ENCODE measurements at regions not wholly inside any gene's neighbourhood (a gene's known extent, or its start where the extent isn't known, plus 50 kb on each side); places are given as distances from the start of the nearest gene placed in this dataset.

DNA sequence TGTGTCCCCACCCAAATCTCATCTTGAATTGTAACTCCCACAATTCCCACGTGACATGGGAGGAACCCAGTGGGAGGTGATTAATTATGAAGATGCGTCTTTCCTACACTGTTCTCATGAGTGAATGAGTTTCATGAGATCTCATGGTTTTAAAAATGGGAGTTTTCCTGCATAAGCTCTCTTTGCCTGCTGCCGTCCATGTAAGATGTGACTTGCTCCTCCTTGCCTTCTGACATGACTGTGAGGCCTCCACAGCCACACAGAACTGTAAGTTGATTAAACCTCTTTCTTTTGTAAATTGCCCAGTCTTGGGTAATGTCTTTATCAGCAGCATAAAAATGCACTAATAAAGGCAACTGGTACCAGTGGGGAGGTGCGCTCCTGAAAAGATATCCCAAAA lies 67.7 kb upstream of the DRGX start:
- no peak for DNase-seq

DNA sequence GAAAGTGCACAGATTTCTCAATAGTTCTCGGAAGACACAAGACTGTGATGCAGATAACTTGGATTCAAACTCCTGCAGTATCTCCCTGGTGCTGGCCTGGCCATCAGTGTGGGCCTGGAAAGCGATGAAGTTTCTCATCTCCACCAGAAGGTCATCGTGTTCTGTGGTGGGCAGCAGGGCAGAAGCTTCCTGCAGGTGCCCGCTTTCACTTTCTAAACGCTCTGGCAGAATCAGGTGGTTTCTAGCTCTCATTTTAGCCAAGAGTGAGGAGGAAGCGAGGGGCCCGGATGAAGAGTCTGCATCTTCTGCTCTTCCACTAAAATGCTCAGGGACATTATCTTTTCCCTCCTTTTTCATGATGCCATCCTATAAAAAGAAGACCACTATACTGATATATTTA lies 63.0 kb upstream of the DRGX start:
- no peak for DNase-seq

DNA sequence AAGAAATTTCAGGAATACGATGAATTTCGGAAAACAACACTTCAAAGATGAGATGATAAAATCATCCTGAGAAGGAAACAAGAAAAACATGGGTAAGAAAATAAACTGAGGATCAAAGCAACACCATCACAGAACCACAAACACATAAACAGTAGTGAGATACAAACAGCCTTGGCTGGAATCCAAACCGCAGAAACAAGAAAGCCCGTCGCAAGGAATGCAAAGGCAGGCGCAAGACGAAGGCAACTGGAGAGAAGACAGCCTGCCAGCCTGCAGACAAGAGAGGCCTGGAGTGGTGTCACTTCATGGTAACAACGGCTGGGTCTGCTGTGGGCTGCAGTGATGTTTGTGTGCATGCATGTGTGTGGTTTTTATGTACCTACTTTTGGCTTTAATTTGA lies 61.8 kb upstream of the DRGX start:
- DNase-seq, result peak; percentile 6

DNA sequence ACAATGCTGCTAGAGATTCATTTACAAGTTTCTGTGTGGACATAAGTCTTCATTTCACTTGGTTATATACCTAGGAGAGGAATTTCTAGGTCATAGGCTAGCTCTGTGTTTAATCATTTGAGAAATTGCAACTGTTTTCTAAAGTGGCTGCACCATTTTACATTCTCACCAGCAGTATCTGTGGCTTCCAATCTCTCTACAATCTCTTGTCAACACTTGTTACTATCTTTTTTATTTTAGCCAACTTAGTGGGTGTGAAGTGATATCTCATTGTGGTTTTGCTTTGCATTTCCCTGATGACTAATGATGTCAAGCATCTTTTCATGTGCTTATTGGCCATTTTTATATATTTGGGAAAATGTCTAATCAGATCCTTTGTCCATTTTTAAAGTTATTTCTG lies 53.0 kb upstream of the DRGX start:
- DNase-seq, result no peak

DNA sequence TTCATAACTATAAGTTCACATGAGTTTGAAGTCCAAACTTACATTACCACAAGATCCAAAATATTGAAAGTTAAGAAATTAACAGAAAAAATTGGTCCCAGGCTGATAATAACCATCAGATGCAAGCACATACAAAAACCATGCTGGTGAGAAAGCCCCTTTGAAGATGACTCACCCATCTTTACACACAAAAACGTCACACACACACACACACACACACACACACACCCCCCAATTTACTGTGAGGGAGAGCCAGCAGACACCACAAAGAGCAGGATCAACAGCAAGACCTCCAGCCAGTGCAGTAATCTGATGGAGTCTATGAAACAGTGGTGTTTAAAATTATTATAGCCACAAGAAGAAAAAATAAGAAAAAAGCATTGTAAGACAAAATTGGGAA lies 50.1 kb upstream of the DRGX start:
- peak; percentile 32 for DNase-seq
